Activated CD8-positive, alpha-beta T cell treated with anti-CD3 and anti-CD28 coated beads for 36 hours (primary cell): ENCODE measurements at regions not wholly inside any gene's neighbourhood (a gene's known extent, or its start where the extent isn't known, plus 50 kb on each side); places are given as distances from the start of the nearest gene placed in this dataset.

ENCODE experiments used
- ATAC-seq: fragments of 200-7000 bp; cut with Tn5 transposase; one replicate; pipeline ENCODE4 v1.10.0; 2021; ENCODE audit warnings: mild to moderate bottlenecking, moderate library complexity
- CTCF ChIA-PET: fragments of 350-600 bp; sonication (Branson Sonifier 250); formaldehyde crosslinking; loops from one replicate; lab custom pipeline; 2021; ENCODE audit warnings: antibody characterized with exemption; lab: Charles Lee
- POLR2A ChIA-PET: fragments of 350-600 bp; sonication (Branson Sonifier 250); formaldehyde crosslinking; loops from one replicate; lab custom pipeline; 2021; ENCODE audit warnings: antibody characterized with exemption; lab: Charles Lee
- DNase-seq: peaks from one replicate; pipeline ENCODE4 v3.0.0-alpha.2; 2020
- H3K27ac Mint-ChIP-seq: one replicate; pipeline ENCODE4 v1.8.0; 2021; ENCODE audit warnings: mild to moderate bottlenecking, mixed read lengths
- H3K27me3 Mint-ChIP-seq: one replicate; pipeline ENCODE4 v1.8.0; 2021; ENCODE audit warnings: mixed read lengths
- H3K36me3 Mint-ChIP-seq: one replicate; pipeline ENCODE4 v1.8.0; 2021; ENCODE audit warnings: low read depth, mixed read lengths
- H3K4me1 Mint-ChIP-seq: one replicate; pipeline ENCODE4 v1.8.0; 2021; ENCODE audit warnings: low read depth, mixed read lengths
- H3K4me3 Mint-ChIP-seq: one replicate; pipeline ENCODE4 v1.8.0; 2021; ENCODE audit warnings: mild to moderate bottlenecking, moderate library complexity, mixed read lengths
- H3K9me3 Mint-ChIP-seq: one replicate; pipeline ENCODE4 v1.8.0; 2021; ENCODE audit warnings: mixed read lengths
- CTCF ChIP-seq: fragments of 200-600 bp; IDR thresholded peaks from one replicate; pipeline ENCODE4 v1.8.0; 2022; ENCODE audit warnings: antibody characterized with exemption, mild to moderate bottlenecking
- intact Hi-C: fragments of 100-400 bp; cut with micrococcal nuclease; formaldehyde crosslinking; loops from one replicate; pipeline ENCODE4 v1.10.0; 2022

- no peak for TF ChIP-seq CTCF
- no peaks in the 10 kb centered on the region for H3K9me3 Mint-ChIP-seq
- intact Hi-C loops: no loop called here
- DNase-seq (no peak), ATAC-seq (no peak)
- ChIA-PET POLR2A (no interaction called here), CTCF (no interaction called here)
- no peaks in the 10 kb centered on the region for H3K4me1 Mint-ChIP-seq
- H3K27me3 Mint-ChIP-seq: peaks cover 16% of the 10 kb centered on the region
- no peak overlapping the region for H3K27ac Mint-ChIP-seq
- H3K36me3 Mint-ChIP-seq: no peaks in the 10 kb centered on the region
- no peak overlapping the region for H3K4me3 Mint-ChIP-seq
These were observed 141.3 kb upstream of the AGAP1 start for GRCh38 chr2:235352541-235352940.

GRCh38 chr2:235357881-235358280 lies 136.0 kb upstream of the AGAP1 start:
- CTCF ChIA-PET: no interaction called here
- H3K36me3 Mint-ChIP-seq: no peaks in the 10 kb centered on the region
- no peaks in the 10 kb centered on the region for H3K4me1 Mint-ChIP-seq
- ATAC-seq (no peak), DNase-seq (no peak)
- no peaks in the 10 kb centered on the region for H3K27me3 Mint-ChIP-seq
- no peak overlapping the region for H3K4me3 Mint-ChIP-seq
- H3K9me3 Mint-ChIP-seq: no peaks in the 10 kb centered on the region
- TF ChIP-seq CTCF: no peak
- POLR2A ChIA-PET: no interaction called here
- no peak overlapping the region for H3K27ac Mint-ChIP-seq
- intact Hi-C loops: no loop called here

GRCh38 chr2:235358981-235359471 lies 134.8 kb upstream of the AGAP1 start:
- DNase-seq (peak; percentile 4), ATAC-seq (no peak)
- intact Hi-C loops: no loop called here
- ChIA-PET CTCF (no interaction called here), POLR2A (no interaction called here)
- H3K36me3 Mint-ChIP-seq: no peaks in the 10 kb centered on the region
- no peaks in the 10 kb centered on the region for H3K9me3 Mint-ChIP-seq
- H3K27me3 Mint-ChIP-seq: peaks cover 2% of the 10 kb centered on the region
- no peaks in the 10 kb centered on the region for H3K4me1 Mint-ChIP-seq
- H3K27ac Mint-ChIP-seq: no peak overlapping the region
- TF ChIP-seq CTCF: no peak
- H3K4me3 Mint-ChIP-seq: no peak overlapping the region

GRCh38 chr2:235360446-235360845 lies 133.4 kb upstream of the AGAP1 start:
- no peak for TF ChIP-seq CTCF
- Mint-ChIP-seq H3K4me1 (no peaks in the 10 kb centered on the region), H3K36me3 (no peaks in the 10 kb centered on the region), H3K27ac (no peak overlapping the region), H3K27me3 (peaks cover 2% of the 10 kb centered on the region), H3K9me3 (no peaks in the 10 kb centered on the region), H3K4me3 (no peak overlapping the region)
- ChIA-PET POLR2A (no interaction called here), CTCF (no interaction called here)
- intact Hi-C loops: no loop called here
- DNase-seq (no peak), ATAC-seq (no peak)

- POLR2A ChIA-PET: no interaction called here
These were observed 128.1 kb upstream of the AGAP1 start for GRCh38 chr2:235365743-235366142.

More at GRCh38 chr2:235365743-235366142, 128.1 kb upstream of the AGAP1 start:
- DNase-seq (no peak), ATAC-seq (no peak)
- Mint-ChIP-seq H3K27ac (no peak overlapping the region), H3K36me3 (no peaks in the 10 kb centered on the region), H3K27me3 (peaks cover 6% of the 10 kb centered on the region), H3K9me3 (no peaks in the 10 kb centered on the region), H3K4me3 (no peak overlapping the region), H3K4me1 (no peaks in the 10 kb centered on the region)
- intact Hi-C loops: no loop called here
- TF ChIP-seq CTCF: no peak
- CTCF ChIA-PET: no interaction called here
